LNCAP (cell line): ENCODE measurements at regions not wholly inside any gene's neighbourhood (a gene's known extent, or its start where the extent isn't known, plus 50 kb on each side); places are given as distances from the start of the nearest gene placed in this dataset.

ENCODE experiments used
- CTCF ChIP-seq: fragments of 450-650 bp; IDR thresholded peaks from 2 replicates; pipeline ENCODE4 v1.5.1; 2017; ENCODE audit warnings: mild to moderate bottlenecking

DNA sequence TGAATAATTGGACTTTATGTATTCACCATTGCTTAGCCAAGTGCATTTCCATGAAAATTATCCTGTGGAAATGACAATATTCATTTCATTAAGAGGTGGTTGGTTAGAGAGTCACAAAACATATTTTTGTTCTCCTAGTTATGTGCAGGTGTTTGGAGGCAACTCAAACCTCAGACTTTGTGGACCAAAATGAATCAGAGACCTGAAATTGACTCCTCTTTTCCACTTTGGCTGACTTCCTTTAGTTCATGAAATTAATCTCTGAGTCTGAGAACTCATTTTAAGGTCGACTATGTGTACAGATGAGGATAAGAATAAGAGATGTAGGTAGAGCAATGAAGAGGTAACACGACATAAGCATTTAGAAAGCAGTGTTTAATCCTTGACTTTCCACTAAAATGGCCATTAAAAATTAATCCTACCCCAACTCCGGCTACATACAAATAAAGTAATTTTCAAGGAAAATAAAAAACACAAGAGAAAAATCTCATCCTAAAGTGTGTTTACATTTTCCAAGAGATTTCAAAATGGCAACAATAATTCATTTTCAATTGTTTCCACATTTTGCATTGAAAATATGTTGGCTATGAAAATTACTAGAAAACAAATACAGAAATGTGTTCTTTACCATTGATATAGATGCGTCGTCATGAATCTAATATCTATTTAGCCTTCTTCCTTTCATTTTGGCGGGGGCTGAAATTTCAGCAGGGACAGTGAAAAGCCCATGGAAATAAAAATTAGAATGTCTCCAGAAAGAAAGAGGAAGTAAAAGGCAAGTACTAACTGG lies 185.4 kb upstream of the CSNK1A1L start:
- TF ChIP-seq CTCF, result no peak

DNA sequence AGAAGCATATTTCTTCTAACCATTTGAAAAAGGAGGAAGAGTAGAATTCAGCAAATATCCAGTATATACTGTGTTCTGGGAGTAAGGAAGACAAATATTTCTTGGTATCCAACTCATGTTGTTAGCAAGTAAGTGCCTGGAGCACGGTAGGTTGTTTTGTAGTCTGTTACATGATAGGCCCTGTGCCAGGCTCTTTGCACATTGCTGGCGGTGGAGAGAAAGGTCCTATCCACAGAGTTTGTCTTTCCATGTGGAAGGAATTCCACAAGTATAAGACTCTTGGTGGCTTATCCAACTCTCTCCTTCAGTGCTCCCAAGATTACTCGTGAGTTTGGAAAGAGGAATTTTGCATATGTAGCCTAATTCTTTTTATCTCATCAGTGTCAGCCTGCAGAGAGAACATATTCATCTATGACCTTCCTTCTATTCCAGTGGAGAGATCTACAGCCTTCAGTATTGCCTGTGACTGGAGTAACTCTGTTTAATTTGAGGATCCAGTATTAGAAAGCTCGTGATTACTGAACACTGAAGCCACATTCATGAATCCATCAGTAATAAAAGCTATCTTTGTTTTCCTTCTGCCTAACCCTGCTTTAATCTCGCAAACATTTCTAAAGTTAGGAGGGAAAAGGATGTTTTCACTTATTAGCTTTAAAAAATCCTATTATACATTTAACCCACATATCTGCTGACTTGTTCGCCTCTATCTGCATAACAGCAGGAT lies 183.9 kb upstream of the CSNK1A1L start:
- no peak for TF ChIP-seq CTCF

GRCh38 chr13:37288057-37288720 lies 182.7 kb upstream of the CSNK1A1L start:
- TF ChIP-seq CTCF, result no peak

DNA sequence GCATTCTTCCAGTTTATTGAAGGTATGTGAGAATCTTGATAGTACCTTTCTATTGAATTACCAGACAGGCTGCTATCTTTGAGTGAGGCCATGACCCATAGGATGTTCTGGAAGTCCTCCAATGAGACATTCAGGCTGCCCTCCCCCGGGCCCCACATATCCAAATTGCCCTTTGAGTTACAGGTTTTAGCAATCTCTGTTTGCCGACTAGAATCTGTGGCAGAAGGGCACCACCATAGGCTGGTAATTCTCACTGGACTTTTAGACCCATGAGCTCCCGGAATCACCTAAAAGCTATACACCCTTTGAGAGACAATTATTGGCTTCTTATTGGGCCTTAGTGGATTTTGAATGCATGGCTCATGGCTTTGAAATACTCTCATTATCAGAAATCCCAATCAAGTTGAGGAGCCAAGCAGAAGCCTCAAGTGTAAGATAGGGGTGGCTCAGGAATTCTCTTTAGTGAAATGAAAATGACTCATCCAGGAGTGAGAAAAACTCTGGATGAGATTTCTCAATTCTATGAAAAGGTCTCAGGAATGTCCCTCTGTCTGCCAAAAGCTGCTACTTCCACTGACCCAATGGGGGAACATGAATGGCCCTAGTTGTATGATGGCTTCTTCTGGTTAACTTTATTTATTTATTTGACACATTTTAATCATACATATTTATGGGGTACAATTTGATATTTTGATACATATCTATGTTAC lies 172.1 kb upstream of the CSNK1A1L start:
- no peak for TF ChIP-seq CTCF

DNA sequence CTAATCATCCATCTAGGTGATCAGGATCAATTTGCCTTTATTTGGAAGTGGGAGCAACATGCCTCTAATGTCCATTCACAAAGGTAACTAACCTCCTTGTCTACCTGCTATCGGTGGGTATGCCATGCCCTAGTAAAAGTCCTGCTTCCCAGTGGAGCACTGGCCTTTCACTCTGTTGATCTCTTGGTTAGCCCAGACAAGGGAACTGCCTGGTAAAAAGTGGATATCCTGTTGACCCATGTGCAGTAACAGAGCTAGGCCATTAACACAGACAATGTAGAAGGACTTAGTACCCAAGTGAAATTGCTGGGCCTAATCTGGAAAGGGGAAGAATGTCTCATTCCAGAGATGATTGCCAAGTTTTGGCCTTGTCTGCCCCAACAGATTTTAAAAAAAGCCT lies 171.5 kb upstream of the CSNK1A1L start:
- no peak for TF ChIP-seq CTCF

DNA sequence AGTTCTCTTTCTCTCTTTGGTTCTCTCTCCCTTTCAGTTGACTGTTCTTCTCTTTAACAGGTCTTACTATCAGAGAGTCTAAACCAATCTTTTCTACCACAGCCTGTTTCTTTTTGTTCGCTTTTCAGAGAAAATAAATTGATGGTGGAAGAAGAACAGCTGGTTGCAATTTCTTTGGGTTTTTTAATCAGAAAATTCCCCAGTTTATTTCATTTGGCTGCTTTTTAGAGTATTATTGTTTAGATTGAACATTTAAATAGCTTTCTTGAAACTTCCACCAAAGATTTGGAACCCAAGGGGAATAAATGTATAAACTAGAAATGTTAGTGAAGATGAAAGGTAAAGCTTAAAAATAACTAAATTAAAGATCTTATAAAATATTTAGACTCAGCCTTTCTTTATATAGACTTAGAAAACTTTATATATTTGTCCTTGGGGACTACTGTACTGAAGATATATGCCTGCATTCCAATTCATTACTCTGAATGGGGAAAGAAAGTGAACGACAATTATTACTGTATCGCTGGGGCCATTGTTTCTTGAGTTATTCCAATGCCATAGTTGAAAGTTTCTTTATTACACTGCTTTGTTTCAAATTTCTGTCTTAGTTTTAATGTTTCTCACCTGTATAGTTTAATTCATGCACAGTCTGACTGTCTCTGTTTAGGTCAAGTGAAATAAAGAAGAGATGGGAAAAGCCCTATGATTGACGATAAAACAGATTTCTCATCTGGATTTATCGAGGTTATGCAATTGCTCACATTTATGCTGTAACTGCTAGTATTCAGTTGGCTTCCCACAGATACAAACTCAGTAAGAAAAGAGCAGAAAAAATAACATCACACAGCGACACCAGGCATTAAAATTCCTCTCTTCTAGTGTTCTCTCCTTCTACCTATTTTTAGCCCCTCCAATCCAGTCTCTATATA lies 169.4 kb upstream of the CSNK1A1L start:
- no peak for TF ChIP-seq CTCF
